Trophoblast cell (in vitro differentiated cells and primary cell): ENCODE measurements at regions not wholly inside any gene's neighbourhood (a gene's known extent, or its start where the extent isn't known, plus 50 kb on each side); places are given as distances from the start of the nearest gene placed in this dataset.

ENCODE experiments used
- DNase-seq, 2 donors: peaks; one replicate each; pipeline ENCODE4 v3.0.0-alpha.2; 2016
- H2AFZ ChIP-seq: 2 replicates; pipeline ENCODE4 v1.6.1; 2013; ENCODE audit warnings: low read length, moderate library complexity, mild to moderate bottlenecking; ENCODE audit not compliant: insufficient read depth, poor library complexity
- H2AK5ac ChIP-seq: 2 replicates; pipeline ENCODE4 v1.6.1; 2013; ENCODE audit warnings: mild to moderate bottlenecking, low read length
- H2BK120ac ChIP-seq: 2 replicates; pipeline ENCODE4 v1.6.1; 2013; ENCODE audit warnings: low read length, mild to moderate bottlenecking, moderate library complexity; ENCODE audit not compliant: insufficient read depth, poor library complexity
- H2BK12ac ChIP-seq: 2 replicates; pipeline ENCODE4 v1.6.1; 2013; ENCODE audit warnings: mild to moderate bottlenecking, low read length, moderate library complexity
- H2BK5ac ChIP-seq: 2 replicates; pipeline ENCODE4 v1.6.1; 2013; ENCODE audit warnings: low read length, low read depth, moderate library complexity, mild to moderate bottlenecking; ENCODE audit not compliant: poor library complexity
- H3K14ac ChIP-seq: 2 replicates; pipeline ENCODE4 v1.6.1; 2013; ENCODE audit warnings: mild to moderate bottlenecking, low read length
- H3K18ac ChIP-seq: 2 replicates; pipeline ENCODE4 v1.6.1; 2013; ENCODE audit warnings: mild to moderate bottlenecking, low read length
- H3K23ac ChIP-seq: 2 replicates; pipeline ENCODE4 v1.6.1; 2013; ENCODE audit warnings: low read length
- H3K27ac ChIP-seq: 2 replicates; pipeline ENCODE4 v1.5.1; 2013; ENCODE audit warnings: low read depth, mild to moderate bottlenecking, inconsistent platforms, low read length, moderate library complexity
- H3K27me3 ChIP-seq: 2 replicates; pipeline ENCODE4 v1.6.1; 2013; ENCODE audit warnings: inconsistent platforms, mild to moderate bottlenecking, low read length, moderate library complexity; ENCODE audit not compliant: insufficient read depth
- H3K36me3 ChIP-seq, 2 experiments: 1 replicate in 1 of 2; 2 replicates in 1 of 2; pipeline ENCODE4 v1.6.1; 2013; ENCODE audit warnings: low read length in 2 of 2, mild to moderate bottlenecking in 2 of 2, moderate library complexity in 1 of 2; ENCODE audit not compliant: insufficient read depth in 2 of 2, control insufficient read depth in 1 of 2
- H3K4ac ChIP-seq: 2 replicates; pipeline ENCODE4 v1.6.1; 2013; ENCODE audit warnings: low read depth, mild to moderate bottlenecking, low read length, moderate library complexity
- H3K4me1 ChIP-seq, 2 experiments: 1 replicate in 1 of 2; 2 replicates in 1 of 2; pipeline ENCODE4 v1.6.1; 2013; ENCODE audit warnings: low read length in 2 of 2, mild to moderate bottlenecking in 2 of 2, moderate library complexity in 1 of 2; ENCODE audit not compliant: insufficient read depth in 2 of 2, control insufficient read depth in 1 of 2
- H3K4me2 ChIP-seq: 2 replicates; pipeline ENCODE4 v1.6.1; 2013; ENCODE audit warnings: inconsistent platforms, mild to moderate bottlenecking, low read length, moderate library complexity
- H3K4me3 ChIP-seq: 2 replicates; pipeline ENCODE4 v1.5.1; 2013; ENCODE audit warnings: mild to moderate bottlenecking, low read depth, low read length, inconsistent platforms
- H3K79me1 ChIP-seq: one replicate; pipeline ENCODE4 v1.6.1; 2013; ENCODE audit warnings: low read length
- H3K79me2 ChIP-seq: 2 replicates; pipeline ENCODE4 v1.6.1; 2013; ENCODE audit warnings: low read length, mild to moderate bottlenecking; ENCODE audit not compliant: control insufficient read depth, insufficient read depth, poor library complexity
- H3K9ac ChIP-seq: 2 replicates; pipeline ENCODE4 v1.6.1; 2013; ENCODE audit warnings: mild to moderate bottlenecking, low read length
- H3K9me3 ChIP-seq: 2 replicates; pipeline ENCODE4 v1.6.1; 2013; ENCODE audit warnings: low read depth, mild to moderate bottlenecking, control low read depth, inconsistent platforms, low read length; ENCODE audit not compliant: insufficient read depth
- H4K12ac ChIP-seq: 2 replicates; pipeline ENCODE4 v1.6.1; 2013; ENCODE audit warnings: low read depth, mild to moderate bottlenecking, low read length, moderate library complexity
- H4K8ac ChIP-seq: 2 replicates; pipeline ENCODE4 v1.6.1; 2013; ENCODE audit warnings: low read depth, mild to moderate bottlenecking, low read length, moderate library complexity
- H4K91ac ChIP-seq: one replicate; pipeline ENCODE4 v1.6.1; 2013; ENCODE audit warnings: low read depth, mild to moderate bottlenecking, low read length, moderate library complexity
- WGBS: extraction: QIAGEN DNeasy Blood & Tissue Kit; methylation state at CpG from one replicate; pipeline ENCODE4 v1.1.7; 2013; ENCODE audit warnings: missing lambda C conversion rate; ENCODE audit not compliant: insufficient read length, insufficient coverage; ENCODE audit errors: extremely low coverage; 5-methylcytosine and 5-hydroxymethylcytosine counted together

GRCh38 chr4:164378361-164378760 is 375.6 kb upstream of the SMIM31 start:
- Histone ChIP-seq H3K4me2 (no peak overlapping the region), H2AFZ (no peak overlapping the region), H4K91ac (no peak overlapping the region), H3K79me1 (no peaks in the 10 kb centered on the region), H3K4me1 (peaks cover 0 to 4% of the 10 kb centered on the region in 2 experiments), H3K27me3 (peaks cover 6% of the 10 kb centered on the region), H3K4ac (no peak overlapping the region), H3K4me3 (no peak overlapping the region), H3K23ac (no peak overlapping the region), H3K9ac (no peak overlapping the region), H3K18ac (no peak overlapping the region), H3K79me2 (no peaks in the 10 kb centered on the region), H3K36me3 (no peaks in the 10 kb centered on the region), H2BK5ac (no peak overlapping the region), H3K27ac (no peak overlapping the region), H3K9me3 (no peaks in the 10 kb centered on the region), H2BK120ac (no peak overlapping the region), H2AK5ac (no peak overlapping the region), H4K8ac (no peak overlapping the region), H4K12ac (no peak overlapping the region), H3K14ac (no peak overlapping the region), H2BK12ac (no peak overlapping the region)
- no CpG with 5 or more reads among the region's 5 CpGs for WGBS
- DNase-seq, result no peak

- no peak overlapping the region for H3K23ac ChIP-seq
- no peak overlapping the region for H3K4me3 ChIP-seq
- peaks cover 17% of the 10 kb centered on the region for H3K27me3 ChIP-seq
- H3K79me2 ChIP-seq, result no peaks in the 10 kb centered on the region
- DNase-seq, result peak; percentile 24 to 50
- peaks cover 0 to 6% of the 10 kb centered on the region in 2 experiments for H3K4me1 ChIP-seq
- no peak overlapping the region for H2AFZ ChIP-seq
- H4K91ac ChIP-seq, result no peak overlapping the region
- no peaks in the 10 kb centered on the region for H3K79me1 ChIP-seq
- H3K18ac ChIP-seq, result no peak overlapping the region
- no peak overlapping the region for H4K8ac ChIP-seq
- no peak overlapping the region for H2BK12ac ChIP-seq
- no CpG with 5 or more reads among the region's 3 CpGs for WGBS
- H2BK5ac ChIP-seq, result no peak overlapping the region
- no peak overlapping the region for H3K14ac ChIP-seq
- no peaks in the 10 kb centered on the region for H3K36me3 ChIP-seq
- H2BK120ac ChIP-seq, result no peak overlapping the region
- H3K4ac ChIP-seq, result no peak overlapping the region
- H3K27ac ChIP-seq, result no peak overlapping the region
- no peak overlapping the region for H4K12ac ChIP-seq
- H3K9ac ChIP-seq, result no peak overlapping the region
- no peak overlapping the region for H2AK5ac ChIP-seq
- H3K4me2 ChIP-seq, result no peak overlapping the region
- H3K9me3 ChIP-seq, result no peaks in the 10 kb centered on the region
Measured at GRCh38 chr4:164379694-164380093, 374.2 kb upstream of the SMIM31 start.

- no CpG with 5 or more reads among the region's 3 CpGs for WGBS
- H2AFZ ChIP-seq, result no peak overlapping the region
Measured at GRCh38 chr4:164381859-164382258, 372.1 kb upstream of the SMIM31 start.

DNA sequence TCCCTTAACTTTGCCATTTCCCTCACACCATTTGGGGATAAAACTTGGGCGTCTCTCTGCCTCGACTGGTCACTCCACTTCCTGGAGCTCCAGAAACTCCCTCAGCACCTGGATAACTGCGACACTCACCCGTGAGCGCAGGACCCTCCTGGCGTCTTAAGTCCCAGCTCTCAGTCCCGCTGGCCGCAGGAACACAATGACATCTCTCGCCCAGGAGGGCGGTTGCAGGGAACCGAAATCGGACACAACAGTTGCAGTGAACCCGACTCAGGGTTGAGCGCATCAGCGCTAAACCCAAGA is 370.9 kb upstream of the SMIM31 start:
- no peak overlapping the region for H4K8ac ChIP-seq
- H2BK120ac ChIP-seq, result no peak overlapping the region
- peaks cover 21% of the 10 kb centered on the region for H3K27me3 ChIP-seq
- H3K27ac ChIP-seq, result no peak overlapping the region
- no peak overlapping the region for H3K23ac ChIP-seq
- no peak overlapping the region for H3K14ac ChIP-seq
- no peak overlapping the region for H2AK5ac ChIP-seq
- no peaks in the 10 kb centered on the region for H3K79me1 ChIP-seq
- H3K4me3 ChIP-seq, result peak overlapping the region; percentile 68
- H2AFZ ChIP-seq, result peak overlapping the region; percentile 64
- no peak overlapping the region for H3K4ac ChIP-seq
- no CpG with 5 or more reads among the region's 15 CpGs for WGBS
- no peak overlapping the region for H3K9ac ChIP-seq
- no peak overlapping the region for H4K91ac ChIP-seq
- no peaks in the 10 kb centered on the region for H3K36me3 ChIP-seq
- H4K12ac ChIP-seq, result no peak overlapping the region
- H2BK5ac ChIP-seq, result no peak overlapping the region
- H3K9me3 ChIP-seq, result no peaks in the 10 kb centered on the region
- H2BK12ac ChIP-seq, result no peak overlapping the region
- no peak overlapping the region for H3K18ac ChIP-seq
- H3K4me2 ChIP-seq, result peak overlapping the region; percentile 82
- H3K79me2 ChIP-seq, result no peaks in the 10 kb centered on the region
- DNase-seq, result no peak
- H3K4me1 ChIP-seq, result peaks cover 0 to 6% of the 10 kb centered on the region in 2 experiments

More at GRCh38 chr4:164381859-164382258, 372.1 kb upstream of the SMIM31 start:
- Histone ChIP-seq H2BK120ac (no peak overlapping the region), H4K8ac (no peak overlapping the region), H3K18ac (no peak overlapping the region), H3K27me3 (peaks cover 21% of the 10 kb centered on the region), H3K4me1 (peaks cover 0 to 6% of the 10 kb centered on the region in 2 experiments), H3K14ac (no peak overlapping the region), H3K4ac (no peak overlapping the region), H2AK5ac (no peak overlapping the region), H2BK12ac (no peak overlapping the region), H3K9me3 (no peaks in the 10 kb centered on the region), H3K79me1 (no peaks in the 10 kb centered on the region), H3K9ac (no peak overlapping the region), H3K36me3 (no peaks in the 10 kb centered on the region), H4K12ac (no peak overlapping the region), H3K4me2 (no peak overlapping the region), H3K79me2 (no peaks in the 10 kb centered on the region), H3K4me3 (no peak overlapping the region), H4K91ac (no peak overlapping the region), H3K27ac (no peak overlapping the region), H3K23ac (no peak overlapping the region), H2BK5ac (no peak overlapping the region)
- DNase-seq, result no peak
